T follicular helper cell (primary cell): ENCODE measurements at regions not wholly inside any gene's neighbourhood (a gene's known extent, or its start where the extent isn't known, plus 50 kb on each side); places are given as distances from the start of the nearest gene placed in this dataset.
"Not testable (repeated sequence)": the region's sequence is repeated elsewhere in the genome, so short reads cannot be mapped to it uniquely, and the experiment has no call there.

Source experiments
- DNase-seq: peaks from one replicate; pipeline ENCODE4 v3.0.0-alpha.2; 2020; ENCODE audit warnings: low read depth

- no peak for DNase-seq
Measured at GRCh38 chr2:192539306-192539705, 344.6 kb upstream of the TMEFF2 start.

- DNase-seq = no peak
Measured at GRCh38 chr2:192536922-192537624, 342.3 kb upstream of the TMEFF2 start.

- DNase-seq = no peak
Measured at GRCh38 chr2:192535956-192536921, 341.5 kb upstream of the TMEFF2 start.

- no peak for DNase-seq
Measured at GRCh38 chr2:192534072-192534471, 339.3 kb upstream of the TMEFF2 start.

- DNase-seq = not testable (repeated sequence)
Measured at GRCh38 chr2:192524642-192525251, 330.0 kb upstream of the TMEFF2 start.

- not testable (repeated sequence) for DNase-seq
Measured at GRCh38 chr2:192524214-192524613, 329.5 kb upstream of the TMEFF2 start.

- no peak for DNase-seq
Measured at GRCh38 chr2:192515937-192516336, 321.2 kb upstream of the TMEFF2 start.

- no peak for DNase-seq
Measured at GRCh38 chr2:192513575-192513974, 318.8 kb upstream of the TMEFF2 start.

GRCh38 chr2:192507836-192508450, 313.2 kb upstream of the TMEFF2 start:
- not testable (repeated sequence) for DNase-seq

GRCh38 chr2:192500550-192501200, 305.9 kb upstream of the TMEFF2 start:
- no peak for DNase-seq

- no peak for DNase-seq
Measured at GRCh38 chr2:192499476-192499875, 304.7 kb upstream of the TMEFF2 start.

- no peak for DNase-seq
Measured at GRCh38 chr2:192498747-192499146, 304.0 kb upstream of the TMEFF2 start.

- not testable (repeated sequence) for DNase-seq
Measured at GRCh38 chr2:192488158-192488557, 293.4 kb upstream of the TMEFF2 start.

- DNase-seq = no peak
Measured at GRCh38 chr2:192487636-192488035, 292.9 kb upstream of the TMEFF2 start.

- DNase-seq = no peak
Measured at GRCh38 chr2:192484903-192485302, 290.2 kb upstream of the TMEFF2 start.

- no peak for DNase-seq
Measured at GRCh38 chr2:192480984-192481383, 286.3 kb upstream of the TMEFF2 start.

- DNase-seq = no peak
Measured at GRCh38 chr2:192473331-192473730, 278.6 kb upstream of the TMEFF2 start.

GRCh38 chr2:192471982-192472381, 277.2 kb upstream of the TMEFF2 start:
- DNase-seq = no peak

GRCh38 chr2:192469612-192470011, 274.9 kb upstream of the TMEFF2 start:
- no peak for DNase-seq

GRCh38 chr2:192467953-192468660, 273.4 kb upstream of the TMEFF2 start:
- no peak for DNase-seq

- DNase-seq = no peak
Measured at GRCh38 chr2:192465141-192465540, 270.4 kb upstream of the TMEFF2 start.
